Osteocyte (in vitro differentiated cells): ENCODE measurements at regions not wholly inside any gene's neighbourhood (a gene's known extent, or its start where the extent isn't known, plus 50 kb on each side); places are given as distances from the start of the nearest gene placed in this dataset.

Source experiments
- DNase-seq: peaks from one replicate; pipeline ENCODE4 v3.0.0; 2021; ENCODE audit warnings: mixed read lengths; ENCODE audit not compliant: unreplicated experiment; ENCODE audit errors: extremely low spot score
- H3K27ac Mint-ChIP-seq: one replicate; pipeline ENCODE4 v1.8.0; 2021; ENCODE audit warnings: mild to moderate bottlenecking, mixed read lengths; ENCODE audit not compliant: unreplicated experiment
- H3K27me3 Mint-ChIP-seq: one replicate; pipeline ENCODE4 v1.8.0; 2021; ENCODE audit warnings: mixed read lengths; ENCODE audit not compliant: unreplicated experiment
- H3K36me3 Mint-ChIP-seq: one replicate; pipeline ENCODE4 v1.8.0; 2021; ENCODE audit warnings: mixed read lengths; ENCODE audit not compliant: unreplicated experiment
- H3K4me1 Mint-ChIP-seq: one replicate; pipeline ENCODE4 v1.8.0; 2021; ENCODE audit warnings: mixed read lengths; ENCODE audit not compliant: unreplicated experiment
- H3K4me3 Mint-ChIP-seq: one replicate; pipeline ENCODE4 v1.8.0; 2021; ENCODE audit warnings: mild to moderate bottlenecking, moderate library complexity, mixed read lengths; ENCODE audit not compliant: unreplicated experiment
- H3K9me3 Mint-ChIP-seq: one replicate; pipeline ENCODE4 v1.8.0; 2021; ENCODE audit warnings: mixed read lengths; ENCODE audit not compliant: unreplicated experiment
- TF ChIP-seq, protein P1 (sequence below): fragments of 200-600 bp; sonication (generic); IDR thresholded peaks from 2 replicates; pipeline ENCODE4 v1.5.0; 2021; ENCODE audit warnings: antibody characterized with exemption, mild to moderate bottlenecking, moderate library complexity

DNA sequence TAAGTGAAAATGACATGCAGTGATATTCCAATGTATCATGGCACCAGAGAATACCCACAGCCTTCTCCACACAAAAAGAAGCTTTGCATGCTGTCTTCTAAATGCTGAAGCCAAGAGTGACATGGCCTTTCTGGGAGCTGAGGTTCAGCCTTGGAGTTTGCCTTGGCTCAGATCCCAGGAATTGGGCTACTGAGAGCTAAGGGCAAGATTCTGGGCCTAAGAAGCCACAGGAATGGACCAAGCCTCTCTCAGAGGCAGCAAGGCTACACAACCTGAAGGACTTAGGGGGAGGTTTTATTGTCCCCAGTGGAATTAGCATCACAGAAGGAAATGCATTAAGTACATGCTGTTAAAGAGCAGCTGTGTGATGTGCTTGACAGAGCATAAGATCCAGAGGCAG is 1078.5 kb downstream of the TUSC7 start:
- no peaks in the 10 kb centered on the region for H3K9me3 Mint-ChIP-seq
- peak overlapping the region; percentile 68 for H3K27ac Mint-ChIP-seq
- TF ChIP-seq, protein P1, sequence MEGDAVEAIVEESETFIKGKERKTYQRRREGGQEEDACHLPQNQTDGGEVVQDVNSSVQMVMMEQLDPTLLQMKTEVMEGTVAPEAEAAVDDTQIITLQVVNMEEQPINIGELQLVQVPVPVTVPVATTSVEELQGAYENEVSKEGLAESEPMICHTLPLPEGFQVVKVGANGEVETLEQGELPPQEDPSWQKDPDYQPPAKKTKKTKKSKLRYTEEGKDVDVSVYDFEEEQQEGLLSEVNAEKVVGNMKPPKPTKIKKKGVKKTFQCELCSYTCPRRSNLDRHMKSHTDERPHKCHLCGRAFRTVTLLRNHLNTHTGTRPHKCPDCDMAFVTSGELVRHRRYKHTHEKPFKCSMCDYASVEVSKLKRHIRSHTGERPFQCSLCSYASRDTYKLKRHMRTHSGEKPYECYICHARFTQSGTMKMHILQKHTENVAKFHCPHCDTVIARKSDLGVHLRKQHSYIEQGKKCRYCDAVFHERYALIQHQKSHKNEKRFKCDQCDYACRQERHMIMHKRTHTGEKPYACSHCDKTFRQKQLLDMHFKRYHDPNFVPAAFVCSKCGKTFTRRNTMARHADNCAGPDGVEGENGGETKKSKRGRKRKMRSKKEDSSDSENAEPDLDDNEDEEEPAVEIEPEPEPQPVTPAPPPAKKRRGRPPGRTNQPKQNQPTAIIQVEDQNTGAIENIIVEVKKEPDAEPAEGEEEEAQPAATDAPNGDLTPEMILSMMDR = no peak
- no peaks in the 10 kb centered on the region for H3K27me3 Mint-ChIP-seq
- peak; percentile 89 for DNase-seq
- no peaks in the 10 kb centered on the region for H3K36me3 Mint-ChIP-seq
- no peak overlapping the region for H3K4me3 Mint-ChIP-seq
- peaks cover 51% of the 10 kb centered on the region for H3K4me1 Mint-ChIP-seq

DNA sequence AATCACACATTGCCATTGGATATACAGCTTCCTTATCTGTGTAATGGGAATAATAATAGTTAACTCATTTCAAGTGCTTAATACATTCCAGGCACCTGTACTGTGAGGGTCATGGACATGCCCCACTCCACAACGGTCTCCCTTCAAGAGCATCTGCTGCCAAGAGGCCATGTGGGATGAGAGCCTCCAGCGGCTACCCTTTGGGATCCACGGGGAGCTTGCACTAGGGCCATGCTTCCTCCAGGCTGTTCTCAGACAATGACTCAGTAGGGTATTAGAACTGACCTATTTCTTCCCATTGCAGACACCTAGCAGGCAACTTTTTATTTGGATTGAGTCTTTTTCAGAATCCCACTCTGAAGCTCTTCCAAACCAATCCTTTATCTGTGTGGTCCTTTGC is 1078.9 kb downstream of the TUSC7 start:
- DNase-seq = no peak
- Mint-ChIP-seq H3K36me3 (no peaks in the 10 kb centered on the region), H3K4me3 (no peak overlapping the region), H3K27me3 (no peaks in the 10 kb centered on the region), H3K27ac (peak overlapping the region; percentile 68), H3K4me1 (peaks cover 51% of the 10 kb centered on the region), H3K9me3 (no peaks in the 10 kb centered on the region)
- TF ChIP-seq, protein P1 = no peak

DNA sequence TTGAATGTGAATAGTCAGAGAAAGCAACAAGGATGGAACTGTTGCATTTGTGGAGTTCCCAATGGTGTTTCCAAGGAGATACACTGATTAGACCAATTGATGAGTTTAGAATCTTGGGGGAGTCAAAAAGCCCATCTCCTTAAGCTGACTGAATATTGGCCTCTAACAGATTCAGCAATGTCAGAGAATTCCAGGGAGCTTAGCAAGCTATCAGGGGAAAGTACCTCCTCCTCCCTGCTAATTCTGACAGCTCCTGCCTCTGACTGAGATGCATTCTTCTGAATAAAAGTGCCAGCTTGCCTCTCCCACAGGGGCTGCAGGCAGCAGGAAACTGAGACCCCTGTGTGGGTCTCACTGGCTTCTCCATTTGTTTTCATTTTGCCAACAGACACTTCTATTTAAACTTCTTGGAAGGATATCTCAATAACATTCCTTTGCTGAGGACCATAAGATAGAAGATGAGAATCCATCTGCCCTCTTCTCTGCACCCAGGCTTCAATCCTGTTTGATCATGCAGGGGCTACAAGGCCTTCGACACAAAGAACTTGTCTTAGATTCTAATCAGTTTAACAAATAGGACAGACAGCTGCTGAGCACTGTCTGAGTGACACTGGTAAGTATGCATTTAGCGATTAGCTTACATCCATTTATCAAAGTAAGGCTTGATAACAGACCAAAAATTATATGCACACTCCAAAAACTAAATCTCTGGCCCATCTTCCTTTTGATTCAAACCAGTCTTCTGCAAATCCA is 1080.8 kb downstream of the TUSC7 start:
- Mint-ChIP-seq H3K4me3 (no peak overlapping the region), H3K36me3 (no peaks in the 10 kb centered on the region), H3K27me3 (peaks cover 2% of the 10 kb centered on the region), H3K27ac (no peak overlapping the region), H3K9me3 (no peaks in the 10 kb centered on the region), H3K4me1 (peaks cover 55% of the 10 kb centered on the region)
- DNase-seq = no peak
- TF ChIP-seq, protein P1 = no peak

DNA sequence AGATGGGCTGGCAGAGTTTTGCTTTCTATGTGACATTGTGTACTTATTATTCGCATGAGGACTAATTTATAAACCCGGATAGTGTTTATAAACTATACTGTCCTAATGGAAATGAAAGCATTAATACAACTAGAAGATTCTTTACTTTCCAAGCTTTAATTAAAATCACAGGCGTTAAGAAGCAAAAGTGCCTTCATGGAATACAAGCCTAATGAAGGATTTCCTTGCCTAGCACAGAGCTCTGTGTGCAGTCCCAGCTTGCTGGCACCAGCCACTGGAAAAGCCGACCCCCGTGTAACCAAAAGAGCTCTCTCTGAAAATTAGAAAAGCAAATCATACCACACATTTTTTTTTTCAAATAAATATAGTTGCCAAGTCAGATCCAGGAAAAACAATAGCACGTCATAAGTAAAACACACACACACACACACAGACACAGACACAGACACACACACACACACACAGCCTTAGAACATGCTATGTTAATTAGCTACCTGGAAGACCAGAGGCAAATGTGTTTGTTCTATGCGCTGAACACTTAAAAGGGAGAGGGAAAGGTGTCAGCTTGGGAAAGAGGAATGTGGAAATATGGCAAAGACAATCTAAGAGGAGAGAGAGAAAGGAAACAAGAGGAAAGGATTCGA is 1084.2 kb downstream of the TUSC7 start:
- TF ChIP-seq, protein P1 = no peak
- DNase-seq = no peak
- Mint-ChIP-seq H3K4me1 (peaks cover 30% of the 10 kb centered on the region), H3K4me3 (no peak overlapping the region), H3K27ac (no peak overlapping the region), H3K9me3 (no peaks in the 10 kb centered on the region), H3K27me3 (peaks cover 6% of the 10 kb centered on the region), H3K36me3 (no peaks in the 10 kb centered on the region)

DNA sequence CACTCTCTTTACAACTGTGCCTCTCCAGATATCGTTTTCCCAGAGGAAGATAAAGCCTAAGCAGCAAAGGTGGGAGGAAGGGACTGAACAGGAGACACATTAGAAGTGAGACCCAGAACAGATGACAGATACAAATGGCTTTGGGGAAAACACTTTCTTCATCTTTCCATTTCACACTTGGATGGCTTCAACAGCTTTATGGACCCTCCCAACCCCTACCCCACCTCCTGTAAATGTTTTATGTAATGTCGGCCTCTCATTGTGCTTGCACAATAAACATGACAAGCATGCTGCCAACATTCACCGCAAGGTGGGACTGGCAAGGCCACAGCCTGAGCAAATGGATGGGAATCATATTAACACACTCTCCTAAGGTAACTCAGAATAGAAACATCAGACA is 1088.6 kb downstream of the TUSC7 start:
- H3K27me3 Mint-ChIP-seq = peaks cover 8% of the 10 kb centered on the region
- no peak for DNase-seq
- H3K4me1 Mint-ChIP-seq = peaks cover 10% of the 10 kb centered on the region
- TF ChIP-seq, protein P1 = no peak
- H3K9me3 Mint-ChIP-seq = no peaks in the 10 kb centered on the region
- H3K4me3 Mint-ChIP-seq = no peak overlapping the region
- H3K27ac Mint-ChIP-seq = no peak overlapping the region
- H3K36me3 Mint-ChIP-seq = no peaks in the 10 kb centered on the region
